ENCODE measurements at regions not wholly inside any gene's neighbourhood (a gene's known extent, or its start where the extent isn't known, plus 50 kb on each side); places are given as distances from the start of the nearest gene placed in this dataset.

GRCh38 chr6:80530103-80530502 is 423.6 kb downstream of the BCKDHB start:
- Mint-ChIP-seq H3K36me3 (ENCODE audit: unreplicated experiment) (no peaks in the 10 kb centered on the region), H3K27me3 (ENCODE audit: unreplicated experiment) (no peaks in the 10 kb centered on the region)
- TF ChIP-seq CTCF (IDR thresholded peaks at IDR 0.05) = no peak

GRCh38 chr6:80528115-80528514 is 421.6 kb downstream of the BCKDHB start:
- DNase-seq (ENCODE audit: extremely low spot score, unreplicated experiment) = no peak
- Mint-ChIP-seq H3K27ac (ENCODE audit: unreplicated experiment) (no peak overlapping the region), H3K27me3 (ENCODE audit: unreplicated experiment) (no peaks in the 10 kb centered on the region), H3K4me1 (ENCODE audit: unreplicated experiment) (peaks cover 10% of the 10 kb centered on the region), H3K9me3 (ENCODE audit: unreplicated experiment) (no peaks in the 10 kb centered on the region), H3K36me3 (ENCODE audit: unreplicated experiment) (no peaks in the 10 kb centered on the region), H3K4me3 (ENCODE audit: unreplicated experiment) (no peak overlapping the region)
- no peak for TF ChIP-seq CTCF (IDR thresholded peaks at IDR 0.05)

More at GRCh38 chr6:80530103-80530502, 423.6 kb downstream of the BCKDHB start:
- no peaks in the 10 kb centered on the region for H3K4me1 Mint-ChIP-seq (ENCODE audit: unreplicated experiment)
- H3K27ac Mint-ChIP-seq (ENCODE audit: unreplicated experiment) = no peak overlapping the region
- no peak overlapping the region for H3K4me3 Mint-ChIP-seq (ENCODE audit: unreplicated experiment)
- DNase-seq (ENCODE audit: extremely low spot score, unreplicated experiment) = no peak
- no peaks in the 10 kb centered on the region for H3K9me3 Mint-ChIP-seq (ENCODE audit: unreplicated experiment)

- H3K27me3 Mint-ChIP-seq (ENCODE audit: unreplicated experiment) = no peaks in the 10 kb centered on the region
Measured at GRCh38 chr6:80527552-80528052, 421.1 kb downstream of the BCKDHB start.

GRCh38 chr6:80523531-80523997 is 417.1 kb downstream of the BCKDHB start:
- no peak for TF ChIP-seq CTCF (IDR thresholded peaks at IDR 0.05)
- no peaks in the 10 kb centered on the region for H3K9me3 Mint-ChIP-seq (ENCODE audit: unreplicated experiment)
- DNase-seq (ENCODE audit: extremely low spot score, unreplicated experiment) = no peak
- no peaks in the 10 kb centered on the region for H3K27me3 Mint-ChIP-seq (ENCODE audit: unreplicated experiment)
- no peak overlapping the region for H3K4me3 Mint-ChIP-seq (ENCODE audit: unreplicated experiment)
- H3K4me1 Mint-ChIP-seq (ENCODE audit: unreplicated experiment) = peaks cover 14% of the 10 kb centered on the region
- H3K27ac Mint-ChIP-seq (ENCODE audit: unreplicated experiment) = no peak overlapping the region
- H3K36me3 Mint-ChIP-seq (ENCODE audit: unreplicated experiment) = no peaks in the 10 kb centered on the region

More at GRCh38 chr6:80527552-80528052, 421.1 kb downstream of the BCKDHB start:
- Mint-ChIP-seq H3K9me3 (ENCODE audit: unreplicated experiment) (no peaks in the 10 kb centered on the region), H3K36me3 (ENCODE audit: unreplicated experiment) (no peaks in the 10 kb centered on the region), H3K4me3 (ENCODE audit: unreplicated experiment) (no peak overlapping the region), H3K27ac (ENCODE audit: unreplicated experiment) (no peak overlapping the region), H3K4me1 (ENCODE audit: unreplicated experiment) (peaks cover 10% of the 10 kb centered on the region)
- TF ChIP-seq CTCF (IDR thresholded peaks at IDR 0.05) = no peak
- no peak for DNase-seq (ENCODE audit: extremely low spot score, unreplicated experiment)

- DNase-seq (ENCODE audit: extremely low spot score, unreplicated experiment) = no peak
- TF ChIP-seq CTCF (IDR thresholded peaks at IDR 0.05) = no peak
- Mint-ChIP-seq H3K4me1 (ENCODE audit: unreplicated experiment) (peaks cover 14% of the 10 kb centered on the region), H3K4me3 (ENCODE audit: unreplicated experiment) (no peak overlapping the region), H3K9me3 (ENCODE audit: unreplicated experiment) (no peaks in the 10 kb centered on the region), H3K36me3 (ENCODE audit: unreplicated experiment) (no peaks in the 10 kb centered on the region), H3K27ac (ENCODE audit: unreplicated experiment) (no peak overlapping the region), H3K27me3 (ENCODE audit: unreplicated experiment) (no peaks in the 10 kb centered on the region)
Measured at GRCh38 chr6:80523010-80523409, 416.5 kb downstream of the BCKDHB start.

Measured in osteocyte (in vitro differentiated cells).